B cell (primary cell): ENCODE measurements at regions not wholly inside any gene's neighbourhood (a gene's known extent, or its start where the extent isn't known, plus 50 kb on each side); places are given as distances from the start of the nearest gene placed in this dataset.

Experiments
- ATAC-seq: fragments of 200-7000 bp; cut with Tn5 transposase; one replicate; pipeline ENCODE4 v1.10.0; 2021; ENCODE audit warnings: low read depth, mild to moderate bottlenecking, moderate number of reproducible peaks, moderate library complexity
- CTCF ChIA-PET: fragments of 350-600 bp; sonication (Branson Sonifier 250); formaldehyde crosslinking; loops from one replicate; lab custom pipeline; 2021; ENCODE audit warnings: antibody characterized with exemption, inconsistent platforms; lab: Charles Lee
- POLR2A ChIA-PET: fragments of 350-600 bp; sonication (Branson Sonifier 250); formaldehyde crosslinking; loops from one replicate; lab custom pipeline; 2021; ENCODE audit warnings: antibody characterized with exemption; lab: Charles Lee
- DNase-seq: peaks from one replicate; pipeline ENCODE4 v3.0.0; 2013
- H2AFZ ChIP-seq: 2 replicates; pipeline ENCODE4 v1.6.1; 2012; ENCODE audit warnings: mild to moderate bottlenecking, low read depth, low read length; ENCODE audit not compliant: insufficient read depth, poor library complexity, severe bottlenecking
- H3K27ac ChIP-seq, 2 donors: 1 replicate in 1 of 2; 2 replicates in 1 of 2; pipeline ENCODE4 v1.5.1; 2012 to 2013; ENCODE audit warnings: low read length in 2 of 2, mild to moderate bottlenecking in 2 of 2, moderate library complexity in 1 of 2
- H3K27me3 ChIP-seq, 4 experiments: fragments of 200-600 bp in 1 of 4; sonication (generic) in 1 of 4; replicated peaks in 1 of 4; 1 replicate in 2 of 4; 2 replicates in 2 of 4; pipeline versions ENCODE4 v1.6.1 to v1.7.0; 2013 to 2016; ENCODE audit warnings: low read length in 3 of 4, mild to moderate bottlenecking in 2 of 4, mixed read lengths in 1 of 4, moderate library complexity in 1 of 4; ENCODE audit not compliant: insufficient read depth in 4 of 4, control insufficient read depth in 3 of 4; ENCODE audit errors: control extremely low read depth in 1 of 4
- H3K36me3 ChIP-seq, 2 experiments: replicated peaks in 1 of 2; 1 replicate in 1 of 2; 2 replicates in 1 of 2; pipeline versions ENCODE4 v1.6.1 to v1.7.1; 2013; ENCODE audit warnings: low read length in 1 of 2; ENCODE audit not compliant: insufficient read depth in 2 of 2, control insufficient read depth in 1 of 2; ENCODE audit errors: control extremely low read depth in 1 of 2, extremely low read depth in 1 of 2
- H3K4me1 ChIP-seq, 2 donors: fragments of 200-600 bp in 1 of 2; sonication (generic) in 1 of 2; 1 replicate in 1 of 2; 2 replicates in 1 of 2; pipeline versions ENCODE4 v1.5.1 to v1.6.1; 2013 to 2017; ENCODE audit warnings: low read length in 2 of 2; ENCODE audit not compliant: control insufficient read depth in 2 of 2, insufficient read depth in 2 of 2
- H3K4me2 ChIP-seq: replicated peaks from 2 replicates; pipeline ENCODE3; 2012; ENCODE audit warnings: mild to moderate bottlenecking, low read depth, low read length; ENCODE audit not compliant: poor library complexity, severe bottlenecking
- H3K4me3 ChIP-seq, 5 experiments: fragments of 200-600 bp in 1 of 5; sonication (generic) in 1 of 5; 1 replicate in 3 of 5; 2 replicates in 2 of 5; pipeline versions ENCODE4 v1.5.1 to v1.7.0; 2011 to 2016; ENCODE audit warnings: low read length in 4 of 5, mild to moderate bottlenecking in 4 of 5, low read depth in 2 of 5, control low read depth in 1 of 5, moderate library complexity in 1 of 5; ENCODE audit not compliant: insufficient read depth in 1 of 5; ENCODE audit errors: control extremely low read depth in 1 of 5, extremely low read depth in 1 of 5
- H3K79me2 ChIP-seq: fragments of 200-600 bp; sonication (generic); one replicate; pipeline ENCODE4 v1.6.0; 2016; ENCODE audit warnings: low read length; ENCODE audit not compliant: control insufficient read depth, insufficient read depth
- H3K9ac ChIP-seq: fragments of 200-600 bp; sonication (generic); 2 replicates; pipeline ENCODE4 v1.6.1; 2017; ENCODE audit warnings: mild to moderate bottlenecking, low read length, moderate library complexity
- H3K9me3 ChIP-seq, 3 donors: one replicate each; pipeline versions ENCODE4 v1.6.1 to v1.7.1; 2013; ENCODE audit warnings: low read length in 2 of 3; ENCODE audit not compliant: control insufficient read depth in 2 of 3, insufficient read depth in 1 of 3; ENCODE audit errors: control extremely low read depth in 1 of 3
- H4K20me1 ChIP-seq: 2 replicates; pipeline ENCODE4 v1.6.0; 2012; ENCODE audit warnings: mild to moderate bottlenecking, low read length; ENCODE audit not compliant: insufficient read depth, control insufficient read depth, poor library complexity, severe bottlenecking
- H3K27ac Mint-ChIP-seq: one replicate; pipeline ENCODE4 v1.8.0; 2021; ENCODE audit warnings: mixed read lengths
- H3K27me3 Mint-ChIP-seq: one replicate; pipeline ENCODE4 v1.8.0; 2021; ENCODE audit warnings: mixed read lengths
- H3K4me1 Mint-ChIP-seq: one replicate; pipeline ENCODE4 v1.8.0; 2021; ENCODE audit warnings: mixed read lengths
- H3K4me3 Mint-ChIP-seq: one replicate; pipeline ENCODE4 v1.8.0; 2021; ENCODE audit warnings: mixed read lengths
- H3K9me3 Mint-ChIP-seq: one replicate; pipeline ENCODE4 v1.8.0; 2022; ENCODE audit warnings: mixed read lengths; ENCODE audit not compliant: insufficient read depth
- EZH2 ChIP-seq: IDR thresholded peaks from 2 replicates; pipeline ENCODE4 v1.6.1; 2012; ENCODE audit warnings: borderline replicate concordance, low read depth, mild to moderate bottlenecking, moderate library complexity, low read length; ENCODE audit not compliant: insufficient read depth, poor library complexity, severe bottlenecking
- WGBS: methylation state at CpG from one replicate; pipeline ENCODE4 v1.1.5; 2013; ENCODE audit warnings: missing lambda C conversion rate; ENCODE audit not compliant: insufficient coverage; 5-methylcytosine and 5-hydroxymethylcytosine counted together
- intact Hi-C: fragments of 100-400 bp; cut with micrococcal nuclease; formaldehyde crosslinking; loops from one replicate; pipeline ENCODE4 v1.10.0; 2022
- TF ChIP-seq, protein P1 (sequence below): fragments of 200-600 bp; IDR thresholded peaks from one replicate; pipeline ENCODE4 v1.8.0; 2022; ENCODE audit warnings: antibody characterized with exemption, mild to moderate bottlenecking

DNA sequence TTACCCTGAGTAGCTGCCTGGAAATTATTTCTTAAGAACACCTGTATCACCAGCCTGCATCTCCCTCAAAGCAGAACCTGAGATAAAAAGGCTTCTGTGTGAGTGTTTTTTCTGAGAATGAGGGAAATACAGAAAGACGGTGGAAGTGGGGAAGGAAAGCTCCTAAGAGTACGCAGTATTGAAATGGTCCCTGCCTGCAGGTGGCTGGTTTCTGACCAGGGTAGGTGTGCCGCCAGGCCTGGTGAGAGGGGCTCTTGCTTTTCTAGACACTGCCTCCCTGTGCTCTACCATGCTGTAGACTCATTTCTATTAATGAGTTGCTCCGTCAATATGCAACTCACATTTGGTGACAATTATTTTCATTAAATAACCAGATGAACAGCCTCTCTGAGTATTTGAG, 201.7 kb downstream of the MAP2K4 start:
- Histone ChIP-seq H3K9me3 (peaks cover 0 to 5% (median 0%) of the 10 kb centered on the region in 3 donors), H4K20me1 (no peaks in the 10 kb centered on the region), H2AFZ (no peak overlapping the region), H3K4me2 (no peak overlapping the region), H3K36me3 (no peaks in the 10 kb centered on the region), H3K27ac (no peak overlapping the region), H3K4me3 (no peak overlapping the region), H3K79me2 (no peaks in the 10 kb centered on the region), H3K4me1 (no peaks in the 10 kb centered on the region), H3K9ac (no peak overlapping the region), H3K27me3 (no peaks in the 10 kb centered on the region)
- Mint-ChIP-seq H3K9me3 (no peaks in the 10 kb centered on the region), H3K4me3 (no peak overlapping the region), H3K4me1 (no peaks in the 10 kb centered on the region), H3K27ac (no peak overlapping the region), H3K27me3 (peaks cover 13% of the 10 kb centered on the region)
- TF ChIP-seq, protein P1, sequence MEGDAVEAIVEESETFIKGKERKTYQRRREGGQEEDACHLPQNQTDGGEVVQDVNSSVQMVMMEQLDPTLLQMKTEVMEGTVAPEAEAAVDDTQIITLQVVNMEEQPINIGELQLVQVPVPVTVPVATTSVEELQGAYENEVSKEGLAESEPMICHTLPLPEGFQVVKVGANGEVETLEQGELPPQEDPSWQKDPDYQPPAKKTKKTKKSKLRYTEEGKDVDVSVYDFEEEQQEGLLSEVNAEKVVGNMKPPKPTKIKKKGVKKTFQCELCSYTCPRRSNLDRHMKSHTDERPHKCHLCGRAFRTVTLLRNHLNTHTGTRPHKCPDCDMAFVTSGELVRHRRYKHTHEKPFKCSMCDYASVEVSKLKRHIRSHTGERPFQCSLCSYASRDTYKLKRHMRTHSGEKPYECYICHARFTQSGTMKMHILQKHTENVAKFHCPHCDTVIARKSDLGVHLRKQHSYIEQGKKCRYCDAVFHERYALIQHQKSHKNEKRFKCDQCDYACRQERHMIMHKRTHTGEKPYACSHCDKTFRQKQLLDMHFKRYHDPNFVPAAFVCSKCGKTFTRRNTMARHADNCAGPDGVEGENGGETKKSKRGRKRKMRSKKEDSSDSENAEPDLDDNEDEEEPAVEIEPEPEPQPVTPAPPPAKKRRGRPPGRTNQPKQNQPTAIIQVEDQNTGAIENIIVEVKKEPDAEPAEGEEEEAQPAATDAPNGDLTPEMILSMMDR = no peak
- no peak for TF ChIP-seq EZH2
- ChIA-PET POLR2A (no interaction called here), CTCF (no interaction called here)
- 92% methylated on average over 3 of the region's 4 CpGs for WGBS
- no peak for ATAC-seq
- intact Hi-C loops = no loop called here
- no peak for DNase-seq

DNA sequence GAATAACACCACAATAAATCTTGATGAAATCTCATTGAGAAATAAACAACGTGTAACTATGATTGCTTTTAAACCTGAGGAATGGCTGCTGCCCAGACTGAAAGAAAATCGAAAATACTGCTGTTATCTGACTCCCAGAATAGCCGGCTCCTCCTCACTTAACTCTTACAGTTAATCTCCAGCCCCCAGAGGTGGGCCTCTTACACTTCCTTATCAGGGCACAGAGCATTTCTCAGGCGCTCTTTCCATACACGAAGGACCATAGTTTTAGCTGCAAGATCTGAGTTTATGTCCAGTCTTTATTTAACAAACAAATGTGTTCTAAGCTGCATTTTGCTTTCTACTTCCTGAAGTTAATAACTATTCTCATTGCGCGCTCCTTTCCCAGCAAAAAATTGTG, 206.9 kb downstream of the MAP2K4 start:
- Histone ChIP-seq H3K9ac (no peak overlapping the region), H3K4me2 (no peak overlapping the region), H3K79me2 (no peaks in the 10 kb centered on the region), H3K27ac (no peak overlapping the region), H3K9me3 (peaks cover 0 to 3% (median 0%) of the 10 kb centered on the region in 3 donors), H3K4me1 (no peaks in the 10 kb centered on the region), H4K20me1 (no peaks in the 10 kb centered on the region), H3K27me3 (no peaks in the 10 kb centered on the region), H3K4me3 (no peak overlapping the region), H3K36me3 (no peaks in the 10 kb centered on the region), H2AFZ (no peak overlapping the region)
- H3K27ac Mint-ChIP-seq = no peak overlapping the region
- WGBS = 37% methylated on average over 4 of the region's 7 CpGs
- no peaks in the 10 kb centered on the region for H3K4me1 Mint-ChIP-seq
- no peak overlapping the region for H3K4me3 Mint-ChIP-seq
- ChIA-PET POLR2A (no interaction called here), CTCF (no interaction called here)
- no peaks in the 10 kb centered on the region for H3K9me3 Mint-ChIP-seq
- intact Hi-C loops = no loop called here
- no peak for ATAC-seq
- no peak for TF ChIP-seq EZH2
- TF ChIP-seq, protein P1 = no peak
- H3K27me3 Mint-ChIP-seq = peaks cover 19% of the 10 kb centered on the region
- DNase-seq = no peak
